HG02678 (cell line): ENCODE measurements at regions not wholly inside any gene's neighbourhood (a gene's known extent, or its start where the extent isn't known, plus 50 kb on each side); places are given as distances from the start of the nearest gene placed in this dataset.
A peak's percentile ranks its signal among the peaks of the same experiment; 100 is the strongest.

Experiments
- ATAC-seq: cut with Tn5 transposase; IDR thresholded peaks from one replicate; pipeline ENCODE4 v1.9.1; 2021; ENCODE audit warnings: mild to moderate bottlenecking, moderate library complexity; ENCODE audit not compliant: unreplicated experiment

DNA sequence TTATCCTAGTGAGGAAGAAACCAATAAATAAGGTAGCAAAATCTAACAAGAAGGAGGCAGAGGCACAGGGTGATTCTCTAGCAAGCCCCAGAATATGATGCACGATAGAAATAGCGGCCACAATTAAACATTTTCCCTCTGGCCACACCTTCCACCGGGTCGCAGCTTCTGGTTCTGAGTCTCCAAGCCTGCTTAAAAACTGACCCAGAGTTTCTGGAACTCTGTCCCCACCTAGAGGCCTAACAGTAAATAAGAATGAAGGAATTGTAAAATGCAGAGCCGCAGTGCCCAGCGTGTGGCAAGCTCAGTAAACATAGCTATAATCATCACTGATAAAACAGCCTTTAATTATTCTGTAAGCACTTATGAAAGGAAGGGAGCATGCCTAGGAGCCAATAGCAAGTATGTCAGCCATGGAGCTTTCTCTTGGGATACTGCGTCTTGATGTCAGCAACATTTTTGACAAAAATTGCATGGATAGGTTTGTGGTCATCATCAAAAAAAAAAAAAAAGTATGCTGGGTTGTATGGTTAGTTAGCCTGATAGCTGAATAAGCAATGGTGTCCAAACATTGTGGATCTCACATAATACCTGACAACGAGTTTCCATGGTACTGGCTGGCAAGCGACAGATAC is 465.5 kb downstream of the DNAH5 start:
- ATAC-seq = peak; percentile 52

DNA sequence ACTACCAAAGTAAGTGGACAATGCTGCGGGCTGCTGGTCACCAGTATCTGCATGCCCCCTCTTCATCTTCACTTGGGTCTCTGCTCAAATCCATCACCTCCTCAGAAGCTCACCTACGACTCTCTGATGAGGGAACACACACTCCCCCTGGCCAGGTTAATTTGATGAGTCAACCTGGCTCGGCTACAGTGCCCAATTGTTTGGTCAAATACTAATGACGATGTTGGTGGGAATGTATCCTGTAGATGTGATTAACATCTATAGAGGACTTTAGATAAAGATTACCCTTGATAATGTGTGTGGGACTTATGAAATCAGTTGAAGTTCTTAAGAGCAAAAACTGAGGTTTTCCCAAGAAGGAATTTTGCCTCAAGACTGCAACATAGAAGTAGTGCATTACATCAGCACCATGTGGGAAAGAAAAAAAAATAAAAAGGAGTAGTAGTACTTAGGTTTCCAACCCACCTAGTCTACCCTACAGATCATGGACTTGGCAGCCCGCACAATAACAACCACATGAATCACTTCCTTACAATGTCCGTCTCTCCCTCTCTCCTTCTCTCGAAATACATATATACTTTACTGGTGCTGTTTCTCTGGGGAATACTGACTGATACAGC is 467.3 kb downstream of the DNAH5 start:
- no peak for ATAC-seq

GRCh38 chr5:13472842-13473241 is 471.6 kb downstream of the DNAH5 start:
- no peak for ATAC-seq

DNA sequence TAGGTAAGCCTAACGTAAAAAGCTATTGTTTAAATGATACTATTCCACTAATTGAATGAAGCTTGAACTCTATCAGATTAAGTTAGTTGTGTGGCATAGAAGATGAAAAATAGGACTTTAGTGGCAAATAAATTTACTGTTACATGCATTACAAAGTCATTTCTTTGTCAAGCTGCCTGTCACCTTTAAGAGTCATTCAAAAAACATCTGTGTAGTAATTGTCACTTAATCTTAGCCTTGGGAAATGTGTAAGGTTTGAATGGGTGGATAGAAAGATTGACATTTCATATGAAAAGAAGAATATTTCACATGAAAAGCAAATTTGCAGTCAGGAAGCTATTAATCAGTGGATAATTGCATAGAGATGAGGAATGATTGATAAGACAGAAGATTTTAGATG is 473.5 kb downstream of the DNAH5 start:
- no peak for ATAC-seq

DNA sequence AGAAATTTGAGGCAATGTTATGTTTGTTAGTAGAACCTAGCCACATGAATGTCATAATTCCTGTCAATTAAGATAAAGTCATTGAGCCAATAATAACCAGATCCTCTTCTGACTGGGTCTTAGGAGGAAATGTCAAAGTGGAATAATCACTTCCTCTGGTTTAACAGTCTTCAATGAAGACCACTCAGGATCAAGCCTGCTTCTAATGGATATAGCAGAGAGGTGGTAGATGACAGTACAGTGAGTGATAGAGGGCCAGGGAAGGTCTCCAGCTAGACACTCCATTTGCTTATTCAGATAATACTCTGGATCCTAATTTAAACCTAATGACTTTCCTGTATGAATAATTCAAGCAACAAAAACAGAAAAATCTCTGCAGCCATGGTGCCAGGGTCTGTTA is 474.2 kb downstream of the DNAH5 start:
- no peak for ATAC-seq

GRCh38 chr5:13464532-13465193 is 479.8 kb downstream of the DNAH5 start:
- no peak for ATAC-seq

- no peak for ATAC-seq
These were observed 483.9 kb downstream of the DNAH5 start for GRCh38 chr5:13460587-13460986.

DNA sequence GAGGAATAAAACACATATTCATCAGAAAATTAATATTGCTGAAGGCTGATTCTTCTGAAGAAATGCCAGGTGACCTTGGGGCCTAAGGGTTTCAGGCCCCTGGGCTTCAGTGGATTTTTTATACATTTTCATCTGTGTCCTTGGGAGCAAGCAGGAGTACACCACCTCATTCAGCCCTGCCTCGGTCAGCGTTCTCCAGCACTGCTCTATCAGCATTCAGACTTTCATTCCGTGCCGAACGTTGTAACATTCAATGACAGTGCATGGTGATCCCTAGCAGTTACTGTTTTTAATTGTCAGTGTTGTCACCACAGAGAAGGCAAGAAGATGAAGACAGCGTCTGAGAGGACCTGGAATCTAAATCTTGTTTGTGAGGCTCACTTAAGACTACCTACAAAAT is 490.4 kb downstream of the DNAH5 start:
- no peak for ATAC-seq

- no peak for ATAC-seq
These were observed 495.6 kb downstream of the DNAH5 start for GRCh38 chr5:13448843-13449242.

DNA sequence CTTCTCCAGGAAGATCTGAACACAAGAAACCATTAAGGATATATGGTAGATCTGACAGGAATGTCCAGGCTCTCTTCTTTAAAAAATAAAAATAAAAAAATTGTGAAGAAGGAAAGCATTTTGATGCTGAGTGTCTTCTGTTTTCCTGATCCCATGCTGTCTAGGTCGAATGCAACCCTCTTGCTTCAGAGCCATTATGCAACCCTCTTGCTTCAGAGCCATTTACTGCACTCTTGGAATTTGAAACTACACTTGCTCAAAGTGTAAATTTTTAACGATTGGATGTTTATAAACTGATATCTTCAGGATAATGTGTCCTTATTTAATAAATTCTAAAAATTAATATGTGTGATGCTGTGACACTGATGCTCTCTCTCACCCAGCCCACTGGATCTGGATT is 505.1 kb downstream of the DNAH5 start:
- no peak for ATAC-seq

GRCh38 chr5:13427827-13428557 is 516.5 kb downstream of the DNAH5 start:
- ATAC-seq = no peak

GRCh38 chr5:13412040-13412595 is 532.4 kb downstream of the DNAH5 start:
- no peak for ATAC-seq

DNA sequence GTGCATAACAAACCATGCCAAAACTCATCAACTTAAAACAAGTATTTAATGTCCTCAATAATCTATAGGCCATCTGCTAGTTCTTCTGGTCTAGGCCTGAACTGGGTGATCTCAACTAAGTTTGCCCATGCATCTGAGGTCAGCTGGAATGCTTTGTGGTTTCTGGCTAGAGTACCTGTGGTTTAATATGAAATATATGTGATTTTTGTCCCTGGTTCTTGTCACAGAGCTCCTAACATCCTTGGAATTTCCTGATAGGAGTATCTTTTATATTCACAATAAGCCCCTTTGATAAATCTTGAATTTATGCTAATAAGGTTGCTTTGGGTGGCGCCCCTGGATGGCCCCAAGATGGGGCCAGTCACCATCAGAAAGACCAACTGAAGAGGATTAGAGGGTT is 535.9 kb downstream of the DNAH5 start:
- ATAC-seq = no peak

- ATAC-seq = no peak
These were observed 541.1 kb downstream of the DNAH5 start for GRCh38 chr5:13403351-13403750.

- no peak for ATAC-seq
These were observed 559.4 kb downstream of the DNAH5 start for GRCh38 chr5:13385066-13385465.

DNA sequence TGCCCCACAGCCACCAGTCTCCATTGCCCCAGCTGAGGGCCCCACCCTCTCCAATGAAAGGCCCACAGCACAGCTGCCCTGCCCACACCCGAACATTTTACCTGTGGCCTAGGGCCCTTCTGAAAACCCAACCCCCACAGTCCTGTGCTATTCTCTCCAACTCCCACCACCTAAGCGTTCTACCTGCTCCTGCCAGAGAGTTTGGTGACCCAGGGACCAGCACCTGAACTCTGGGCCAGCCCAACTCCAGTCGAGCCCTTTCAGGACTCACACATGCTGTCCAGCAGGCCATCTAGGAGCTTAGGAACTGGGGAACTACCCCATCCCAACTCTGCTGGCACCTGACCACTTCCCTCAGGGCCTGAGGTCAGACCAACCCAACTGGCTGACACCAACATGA is 562.3 kb downstream of the DNAH5 start:
- no peak for ATAC-seq

GRCh38 chr5:13378091-13378490 is 566.4 kb downstream of the DNAH5 start:
- ATAC-seq = no peak

DNA sequence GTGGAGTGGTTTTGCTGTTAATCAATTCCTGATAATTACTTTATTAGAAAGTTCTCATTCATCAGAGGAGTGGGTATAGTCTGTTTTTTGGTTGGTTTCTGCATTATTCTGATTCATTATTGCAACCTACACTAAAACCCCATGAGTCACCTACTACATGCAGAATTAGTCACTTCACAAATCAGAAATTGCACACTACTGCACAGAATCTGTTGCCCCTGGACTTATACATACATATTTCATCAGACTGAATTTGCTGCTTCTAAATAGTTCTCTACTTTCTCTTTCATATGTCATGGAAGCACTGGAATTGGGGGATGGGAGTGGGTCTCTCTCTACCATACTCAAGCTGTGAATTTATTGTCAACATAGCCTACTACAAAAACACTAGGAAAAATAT is 585.1 kb downstream of the DNAH5 start:
- no peak for ATAC-seq

DNA sequence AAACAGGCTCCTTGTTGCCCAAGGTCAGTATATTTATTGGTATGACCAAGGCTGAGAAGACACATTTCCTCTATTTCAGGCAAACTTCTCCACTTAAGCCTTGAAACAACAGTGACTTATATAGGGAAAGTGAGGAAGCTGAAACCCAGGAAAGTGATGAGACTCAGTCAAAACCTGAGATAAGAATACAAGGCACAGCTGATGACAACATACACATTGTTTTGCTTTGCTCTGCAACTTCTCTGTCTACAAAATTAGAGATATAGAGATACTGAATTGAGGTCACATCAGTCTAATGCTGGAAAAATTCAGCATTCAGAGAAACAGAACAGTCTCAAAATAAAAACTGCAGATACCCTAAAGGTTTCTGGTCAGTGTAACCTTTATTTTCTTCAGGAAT is 586.1 kb downstream of the DNAH5 start:
- ATAC-seq = no peak

- ATAC-seq = no peak
These were observed 586.6 kb downstream of the DNAH5 start for GRCh38 chr5:13357929-13358328.

DNA sequence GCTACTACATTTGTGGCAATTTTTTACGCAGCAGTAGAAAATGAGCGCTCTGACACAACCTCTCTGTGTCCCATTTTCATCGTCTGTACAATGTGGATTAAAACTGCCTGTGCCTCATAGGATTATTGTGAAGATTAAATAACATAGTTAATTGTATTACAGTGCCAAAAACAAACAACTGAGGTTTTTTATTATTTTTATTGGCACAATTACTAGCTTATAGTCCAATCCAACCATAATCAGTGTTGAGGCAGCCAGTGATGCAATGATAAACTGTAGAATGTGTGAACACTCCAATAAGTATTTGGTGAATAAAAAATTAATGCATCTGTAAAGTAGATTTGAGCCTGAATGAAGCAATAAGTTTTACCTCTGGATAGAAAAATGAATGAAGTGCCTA is 588.3 kb downstream of the DNAH5 start:
- no peak for ATAC-seq

DNA sequence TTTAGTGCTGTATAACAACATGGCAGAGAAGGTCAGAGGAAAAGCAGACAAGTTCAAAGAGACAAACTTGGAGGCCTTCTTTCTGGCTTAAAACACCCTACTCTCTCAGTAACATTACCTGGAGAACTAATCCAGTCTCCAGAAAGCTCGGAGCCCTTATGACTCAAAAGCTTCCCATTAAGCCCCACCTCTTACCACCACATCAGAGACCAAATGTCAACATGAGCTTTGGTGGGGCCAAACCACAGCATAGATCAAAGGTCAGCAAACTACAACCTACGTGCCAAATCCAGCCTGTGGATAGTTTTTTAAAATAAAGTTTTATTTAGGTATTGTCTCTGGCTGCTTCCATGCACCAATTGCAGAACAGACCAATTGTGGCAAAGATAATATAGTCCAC is 589.9 kb downstream of the DNAH5 start:
- ATAC-seq = no peak
